BJ (cell line): ENCODE measurements at regions not wholly inside any gene's neighbourhood (a gene's known extent, or its start where the extent isn't known, plus 50 kb on each side); places are given as distances from the start of the nearest gene placed in this dataset.

Experiments
- CTCF ChIA-PET: fragments of 350-600 bp; formaldehyde crosslinking; extraction: SDS; loops from one replicate; lab custom pipeline; 2021; ENCODE audit warnings: antibody characterized with exemption, inconsistent platforms; lab: Yijun Ruan, JAX
- POLR2A ChIA-PET: fragments of 300-600 bp; sonication (Branson Sonifier 250); formaldehyde crosslinking; extraction: SDS; loops from one replicate; lab custom pipeline; 2021; ENCODE audit warnings: antibody characterized with exemption; lab: Charles Lee
- DNase-seq: peaks from one replicate; pipeline ENCODE4 v3.0.0-alpha.2; 2011; ENCODE audit warnings: low read depth
- H3K27me3 ChIP-seq: 2 replicates; pipeline ENCODE4 v1.6.0; 2011; ENCODE audit warnings: low read length; ENCODE audit not compliant: control insufficient read depth, insufficient read depth
- H3K36me3 ChIP-seq: 2 replicates; pipeline ENCODE4 v1.5.1; 2011; ENCODE audit warnings: low read length; ENCODE audit not compliant: control insufficient read depth, insufficient read depth
- H3K4me3 ChIP-seq: 2 replicates; pipeline ENCODE4 v1.5.1; 2011; ENCODE audit warnings: low read depth, mild to moderate bottlenecking, control low read depth, low read length
- CTCF ChIP-seq: IDR thresholded peaks from 2 replicates; pipeline ENCODE4 v1.5.1; 2011; ENCODE audit warnings: low read depth, mild to moderate bottlenecking, control low read depth, inconsistent platforms, low read length, moderate library complexity; ENCODE audit not compliant: insufficient read depth

GRCh38 chr5:6274846-6275543 is 103.4 kb downstream of the MED10 start:
- TF ChIP-seq CTCF = no peak
- CTCF ChIA-PET = interaction anchor here (1.1 kb wide), 1 partner anchor 30 kb away, joined by 3 read pairs; no protein-coding TSS in a partner anchor
- POLR2A ChIA-PET = no interaction called here
- H3K4me3 ChIP-seq = no peak overlapping the region
- no peaks in the 10 kb centered on the region for H3K36me3 ChIP-seq
- H3K27me3 ChIP-seq = no peaks in the 10 kb centered on the region
- DNase-seq = no peak

GRCh38 chr5:6273749-6274148 is 104.6 kb downstream of the MED10 start:
- DNase-seq = no peak
- Histone ChIP-seq H3K4me3 (no peak overlapping the region), H3K36me3 (no peaks in the 10 kb centered on the region), H3K27me3 (no peaks in the 10 kb centered on the region)
- TF ChIP-seq CTCF = no peak
- ChIA-PET POLR2A (no interaction called here), CTCF (no interaction called here)

GRCh38 chr5:6273090-6273735 is 105.1 kb downstream of the MED10 start:
- Histone ChIP-seq H3K4me3 (no peak overlapping the region), H3K27me3 (no peaks in the 10 kb centered on the region), H3K36me3 (no peaks in the 10 kb centered on the region)
- no peak for TF ChIP-seq CTCF
- ChIA-PET CTCF (no interaction called here), POLR2A (no interaction called here)
- no peak for DNase-seq

GRCh38 chr5:6269925-6270324 is 108.4 kb downstream of the MED10 start:
- no peak for TF ChIP-seq CTCF
- no peak for DNase-seq
- ChIA-PET CTCF (no interaction called here), POLR2A (no interaction called here)
- no peaks in the 10 kb centered on the region for H3K36me3 ChIP-seq
- no peaks in the 10 kb centered on the region for H3K27me3 ChIP-seq
- no peak overlapping the region for H3K4me3 ChIP-seq

- Histone ChIP-seq H3K27me3 (no peaks in the 10 kb centered on the region), H3K36me3 (no peaks in the 10 kb centered on the region), H3K4me3 (no peak overlapping the region)
- DNase-seq = no peak
- ChIA-PET CTCF (no interaction called here), POLR2A (no interaction called here)
- TF ChIP-seq CTCF = no peak
These were observed 111.6 kb downstream of the MED10 start for GRCh38 chr5:6266671-6267197.
